ENCODE measurements at regions not wholly inside any gene's neighbourhood (a gene's known extent, or its start where the extent isn't known, plus 50 kb on each side); places are given as distances from the start of the nearest gene placed in this dataset.

- DNase-seq: no peak
- no peak overlapping the region for H2BK120ac ChIP-seq (ENCODE audit: low read depth, low read length)
These were observed 216.4 kb downstream of the LPIN1 start for GRCh38 chr2:11962707-11963328.

GRCh38 chr2:11963966-11964365 lies 217.5 kb downstream of the LPIN1 start:
- Histone ChIP-seq H3K4me2 (ENCODE audit: low read length) (no peak overlapping the region), H3K4ac (ENCODE audit: low read depth, low read length) (no peak overlapping the region), H3K27me3 (ENCODE audit: insufficient read depth, low read length, poor library complexity) (no peaks in the 10 kb centered on the region), H2BK15ac (replicated peaks; ENCODE audit: low read depth) (no peak overlapping the region), H3K18ac (ENCODE audit: low read length) (no peak overlapping the region), H3K4me3 (ENCODE audit: low read length) (no peak overlapping the region), H3K27ac (ENCODE audit: low read depth, low read length) (no peak overlapping the region), H3K4me1 (ENCODE audit: control insufficient read depth, low read depth, low read length) (no peaks in the 10 kb centered on the region), H3K79me1 (ENCODE audit: low read length) (no peaks in the 10 kb centered on the region), H3K9ac (ENCODE audit: low read length) (no peak overlapping the region), H4K8ac (ENCODE audit: low read depth, low read length) (no peak overlapping the region), H3K79me2 (ENCODE audit: control insufficient read depth, insufficient read depth, low read length) (no peaks in the 10 kb centered on the region), H2AK5ac (ENCODE audit: low read length) (no peak overlapping the region), H2BK120ac (ENCODE audit: low read depth, low read length) (no peak overlapping the region), H3K23ac (ENCODE audit: low read length) (no peak overlapping the region), H2BK5ac (ENCODE audit: low read length) (no peak overlapping the region), H3K36me3 (ENCODE audit: control insufficient read depth, insufficient read depth, low read length) (no peaks in the 10 kb centered on the region), H4K5ac (ENCODE audit: low read length) (no peak overlapping the region), H3K56ac (ENCODE audit: low read length) (no peak overlapping the region)
- no peak for DNase-seq
- WGBS (ENCODE audit: extremely low coverage, insufficient coverage, low lambda C conversion rate): no CpG with 5 or more reads among the region's 1 CpG

More at GRCh38 chr2:11962707-11963328, 216.4 kb downstream of the LPIN1 start:
- Histone ChIP-seq H2AK5ac (ENCODE audit: low read length) (no peak overlapping the region), H3K4me1 (ENCODE audit: control insufficient read depth, low read depth, low read length) (no peaks in the 10 kb centered on the region), H3K36me3 (ENCODE audit: control insufficient read depth, insufficient read depth, low read length) (no peaks in the 10 kb centered on the region), H3K4me2 (ENCODE audit: low read length) (no peak overlapping the region), H3K56ac (ENCODE audit: low read length) (no peak overlapping the region), H4K8ac (ENCODE audit: low read depth, low read length) (no peak overlapping the region), H3K27me3 (ENCODE audit: insufficient read depth, low read length, poor library complexity) (no peaks in the 10 kb centered on the region), H3K79me1 (ENCODE audit: low read length) (no peaks in the 10 kb centered on the region), H3K23ac (ENCODE audit: low read length) (no peak overlapping the region), H3K79me2 (ENCODE audit: control insufficient read depth, insufficient read depth, low read length) (no peaks in the 10 kb centered on the region), H2BK5ac (ENCODE audit: low read length) (no peak overlapping the region), H4K5ac (ENCODE audit: low read length) (no peak overlapping the region), H3K4me3 (ENCODE audit: low read length) (no peak overlapping the region), H3K27ac (ENCODE audit: low read depth, low read length) (no peak overlapping the region), H3K4ac (ENCODE audit: low read depth, low read length) (no peak overlapping the region), H3K18ac (ENCODE audit: low read length) (no peak overlapping the region), H2BK15ac (replicated peaks; ENCODE audit: low read depth) (no peak overlapping the region), H3K9ac (ENCODE audit: low read length) (no peak overlapping the region)
- WGBS (ENCODE audit: extremely low coverage, insufficient coverage, low lambda C conversion rate): no CpG with 5 or more reads among the region's 10 CpGs

GRCh38 chr2:11967946-11968465 lies 221.6 kb downstream of the LPIN1 start:
- Histone ChIP-seq H3K18ac (ENCODE audit: low read length) (no peak overlapping the region), H2AK5ac (ENCODE audit: low read length) (no peak overlapping the region), H3K4me3 (ENCODE audit: low read length) (no peak overlapping the region), H3K9ac (ENCODE audit: low read length) (no peak overlapping the region), H3K79me1 (ENCODE audit: low read length) (no peaks in the 10 kb centered on the region), H3K27me3 (ENCODE audit: insufficient read depth, low read length, poor library complexity) (no peaks in the 10 kb centered on the region), H4K8ac (ENCODE audit: low read depth, low read length) (no peak overlapping the region), H3K4me2 (ENCODE audit: low read length) (no peak overlapping the region), H2BK120ac (ENCODE audit: low read depth, low read length) (no peak overlapping the region), H2BK5ac (ENCODE audit: low read length) (no peak overlapping the region), H3K79me2 (ENCODE audit: control insufficient read depth, insufficient read depth, low read length) (no peaks in the 10 kb centered on the region), H2BK15ac (replicated peaks; ENCODE audit: low read depth) (no peak overlapping the region), H3K36me3 (ENCODE audit: control insufficient read depth, insufficient read depth, low read length) (no peaks in the 10 kb centered on the region), H3K23ac (ENCODE audit: low read length) (no peak overlapping the region), H3K27ac (ENCODE audit: low read depth, low read length) (no peak overlapping the region), H3K56ac (ENCODE audit: low read length) (no peak overlapping the region), H3K4me1 (ENCODE audit: control insufficient read depth, low read depth, low read length) (no peaks in the 10 kb centered on the region), H4K5ac (ENCODE audit: low read length) (no peak overlapping the region), H3K4ac (ENCODE audit: low read depth, low read length) (no peak overlapping the region)
- no CpG with 5 or more reads among the region's 7 CpGs for WGBS (ENCODE audit: extremely low coverage, insufficient coverage, low lambda C conversion rate)
- DNase-seq: peak; percentile 56

- no peak overlapping the region for H3K4me3 ChIP-seq (ENCODE audit: low read length)
- no peak overlapping the region for H3K18ac ChIP-seq (ENCODE audit: low read length)
- no peak overlapping the region for H2AK5ac ChIP-seq (ENCODE audit: low read length)
- DNase-seq: no peak
- no CpG with 5 or more reads among the region's 5 CpGs for WGBS (ENCODE audit: extremely low coverage, insufficient coverage, low lambda C conversion rate)
- no peak overlapping the region for H2BK5ac ChIP-seq (ENCODE audit: low read length)
- H3K36me3 ChIP-seq (ENCODE audit: control insufficient read depth, insufficient read depth, low read length): no peaks in the 10 kb centered on the region
- no peak overlapping the region for H3K23ac ChIP-seq (ENCODE audit: low read length)
- H3K79me2 ChIP-seq (ENCODE audit: control insufficient read depth, insufficient read depth, low read length): no peaks in the 10 kb centered on the region
- no peak overlapping the region for H4K8ac ChIP-seq (ENCODE audit: low read depth, low read length)
- no peak overlapping the region for H2BK15ac ChIP-seq (replicated peaks; ENCODE audit: low read depth)
- no peak overlapping the region for H2BK120ac ChIP-seq (ENCODE audit: low read depth, low read length)
- H4K5ac ChIP-seq (ENCODE audit: low read length): no peak overlapping the region
- H3K56ac ChIP-seq (ENCODE audit: low read length): no peak overlapping the region
- H3K4me2 ChIP-seq (ENCODE audit: low read length): no peak overlapping the region
- no peaks in the 10 kb centered on the region for H3K79me1 ChIP-seq (ENCODE audit: low read length)
- no peaks in the 10 kb centered on the region for H3K27me3 ChIP-seq (ENCODE audit: insufficient read depth, low read length, poor library complexity)
- no peak overlapping the region for H3K4ac ChIP-seq (ENCODE audit: low read depth, low read length)
- H3K9ac ChIP-seq (ENCODE audit: low read length): no peak overlapping the region
- no peak overlapping the region for H3K27ac ChIP-seq (ENCODE audit: low read depth, low read length)
- H3K4me1 ChIP-seq (ENCODE audit: control insufficient read depth, low read depth, low read length): no peaks in the 10 kb centered on the region
These were observed 222.1 kb downstream of the LPIN1 start for GRCh38 chr2:11968521-11968920.

- no peak overlapping the region for H4K5ac ChIP-seq (ENCODE audit: low read length)
- DNase-seq: no peak
- no peak overlapping the region for H3K4ac ChIP-seq (ENCODE audit: low read depth, low read length)
- no peak overlapping the region for H3K23ac ChIP-seq (ENCODE audit: low read length)
- H3K79me2 ChIP-seq (ENCODE audit: control insufficient read depth, insufficient read depth, low read length): no peaks in the 10 kb centered on the region
- no peaks in the 10 kb centered on the region for H3K4me1 ChIP-seq (ENCODE audit: control insufficient read depth, low read depth, low read length)
- H3K36me3 ChIP-seq (ENCODE audit: control insufficient read depth, insufficient read depth, low read length): no peaks in the 10 kb centered on the region
- no peak overlapping the region for H4K8ac ChIP-seq (ENCODE audit: low read depth, low read length)
- H3K18ac ChIP-seq (ENCODE audit: low read length): no peak overlapping the region
- no peak overlapping the region for H3K56ac ChIP-seq (ENCODE audit: low read length)
- H3K27me3 ChIP-seq (ENCODE audit: insufficient read depth, low read length, poor library complexity): no peaks in the 10 kb centered on the region
- no peak overlapping the region for H2BK120ac ChIP-seq (ENCODE audit: low read depth, low read length)
- no CpG with 5 or more reads among the region's 1 CpG for WGBS (ENCODE audit: extremely low coverage, insufficient coverage, low lambda C conversion rate)
- no peak overlapping the region for H2BK5ac ChIP-seq (ENCODE audit: low read length)
- H2BK15ac ChIP-seq (replicated peaks; ENCODE audit: low read depth): no peak overlapping the region
- no peak overlapping the region for H3K4me2 ChIP-seq (ENCODE audit: low read length)
- no peak overlapping the region for H3K4me3 ChIP-seq (ENCODE audit: low read length)
- no peak overlapping the region for H2AK5ac ChIP-seq (ENCODE audit: low read length)
- no peak overlapping the region for H3K9ac ChIP-seq (ENCODE audit: low read length)
- H3K27ac ChIP-seq (ENCODE audit: low read depth, low read length): no peak overlapping the region
- H3K79me1 ChIP-seq (ENCODE audit: low read length): no peaks in the 10 kb centered on the region
These were observed 223.3 kb downstream of the LPIN1 start for GRCh38 chr2:11969774-11970173.

- no peaks in the 10 kb centered on the region for H3K79me2 ChIP-seq (ENCODE audit: control insufficient read depth, insufficient read depth, low read length)
- H3K56ac ChIP-seq (ENCODE audit: low read length): no peak overlapping the region
- H3K27ac ChIP-seq (ENCODE audit: low read depth, low read length): no peak overlapping the region
- no peak overlapping the region for H4K8ac ChIP-seq (ENCODE audit: low read depth, low read length)
- no peak overlapping the region for H3K18ac ChIP-seq (ENCODE audit: low read length)
- no peak overlapping the region for H2BK120ac ChIP-seq (ENCODE audit: low read depth, low read length)
- no peak overlapping the region for H2BK15ac ChIP-seq (replicated peaks; ENCODE audit: low read depth)
- no peak for DNase-seq
- no peak overlapping the region for H4K5ac ChIP-seq (ENCODE audit: low read length)
- no peak overlapping the region for H3K9ac ChIP-seq (ENCODE audit: low read length)
- no peaks in the 10 kb centered on the region for H3K36me3 ChIP-seq (ENCODE audit: control insufficient read depth, insufficient read depth, low read length)
- H3K27me3 ChIP-seq (ENCODE audit: insufficient read depth, low read length, poor library complexity): no peaks in the 10 kb centered on the region
- no peak overlapping the region for H2BK5ac ChIP-seq (ENCODE audit: low read length)
- H3K4me1 ChIP-seq (ENCODE audit: control insufficient read depth, low read depth, low read length): no peaks in the 10 kb centered on the region
- H3K4me2 ChIP-seq (ENCODE audit: low read length): no peak overlapping the region
- H3K79me1 ChIP-seq (ENCODE audit: low read length): no peaks in the 10 kb centered on the region
- H3K4ac ChIP-seq (ENCODE audit: low read depth, low read length): no peak overlapping the region
- H2AK5ac ChIP-seq (ENCODE audit: low read length): no peak overlapping the region
- no peak overlapping the region for H3K23ac ChIP-seq (ENCODE audit: low read length)
- H3K4me3 ChIP-seq (ENCODE audit: low read length): no peak overlapping the region
- WGBS (ENCODE audit: extremely low coverage, insufficient coverage, low lambda C conversion rate): no CpG with 5 or more reads among the region's 1 CpG
These were observed 228.1 kb downstream of the LPIN1 start for GRCh38 chr2:11974573-11974972.

All from mesendoderm (in vitro differentiated cells).